22Rv1 (cell line): ENCODE measurements at regions not wholly inside any gene's neighbourhood (a gene's known extent, or its start where the extent isn't known, plus 50 kb on each side); places are given as distances from the start of the nearest gene placed in this dataset.

Source experiments
- CTCF ChIP-seq: fragments of 450-650 bp; IDR thresholded peaks from 2 replicates; pipeline ENCODE4 v1.5.1; 2017; ENCODE audit warnings: mild to moderate bottlenecking
- ZFX ChIP-seq: fragments of 450-650 bp; IDR thresholded peaks from 2 replicates; pipeline ENCODE4 v1.6.1; 2017; ENCODE audit warnings: antibody characterized with exemption, borderline replicate concordance

- TF ChIP-seq CTCF (no peak), ZFX (no peak)
These were observed 650.5 kb upstream of the KLHL29 start for GRCh38 chr2:22734373-22735045.
